Tibial nerve (tissue), 4 donors: ENCODE measurements at regions not wholly inside any gene's neighbourhood (a gene's known extent, or its start where the extent isn't known, plus 50 kb on each side); places are given as distances from the start of the nearest gene placed in this dataset.

Source experiments
- EP300 ChIP-seq, 2 donors: sonication (generic); formaldehyde crosslinking; IDR thresholded peaks; one replicate each; pipeline ENCODE4 v1.6.1; 2017; ENCODE audit warnings: antibody characterized with exemption in 2 of 2, mild to moderate bottlenecking in 1 of 2
- POLR2A ChIP-seq, 2 donors: fragments of 450-650 bp; IDR thresholded peaks; one replicate each; pipeline ENCODE4 v1.6.1; 2017; ENCODE audit warnings: antibody characterized with exemption in 2 of 2, mild to moderate bottlenecking in 2 of 2, moderate library complexity in 2 of 2
- TF ChIP-seq, protein P1 (sequence below), 5 experiments: fragments of 200-600 bp in 3 of 5; fragments of 450-650 bp in 2 of 5; sonication (generic) in 3 of 5; IDR thresholded peaks; one replicate each; pipeline ENCODE4 v1.5.1; 2016 to 2019; ENCODE audit warnings: antibody characterized with exemption in 5 of 5, mild to moderate bottlenecking in 3 of 5, moderate library complexity in 2 of 5

DNA sequence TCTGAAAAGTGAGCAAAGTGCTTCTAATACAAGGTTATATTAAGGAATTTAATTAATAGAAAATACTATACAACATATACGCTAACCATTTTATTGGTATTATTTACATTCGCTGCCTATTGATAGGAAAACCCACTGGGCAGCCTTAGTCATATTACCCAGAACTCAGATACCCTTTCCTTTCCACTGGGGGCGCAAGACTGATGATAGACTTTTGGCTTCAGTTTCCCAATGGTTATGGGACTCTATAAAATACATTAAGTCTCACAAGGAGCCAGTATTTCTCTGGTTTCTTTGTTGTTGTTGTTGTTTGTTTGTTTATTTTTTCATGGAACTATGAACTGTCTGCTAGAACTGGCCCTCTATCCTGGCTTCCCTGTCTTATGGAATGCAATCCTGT is 471.1 kb upstream of the KIRREL3 start:
- TF ChIP-seq, protein P1, sequence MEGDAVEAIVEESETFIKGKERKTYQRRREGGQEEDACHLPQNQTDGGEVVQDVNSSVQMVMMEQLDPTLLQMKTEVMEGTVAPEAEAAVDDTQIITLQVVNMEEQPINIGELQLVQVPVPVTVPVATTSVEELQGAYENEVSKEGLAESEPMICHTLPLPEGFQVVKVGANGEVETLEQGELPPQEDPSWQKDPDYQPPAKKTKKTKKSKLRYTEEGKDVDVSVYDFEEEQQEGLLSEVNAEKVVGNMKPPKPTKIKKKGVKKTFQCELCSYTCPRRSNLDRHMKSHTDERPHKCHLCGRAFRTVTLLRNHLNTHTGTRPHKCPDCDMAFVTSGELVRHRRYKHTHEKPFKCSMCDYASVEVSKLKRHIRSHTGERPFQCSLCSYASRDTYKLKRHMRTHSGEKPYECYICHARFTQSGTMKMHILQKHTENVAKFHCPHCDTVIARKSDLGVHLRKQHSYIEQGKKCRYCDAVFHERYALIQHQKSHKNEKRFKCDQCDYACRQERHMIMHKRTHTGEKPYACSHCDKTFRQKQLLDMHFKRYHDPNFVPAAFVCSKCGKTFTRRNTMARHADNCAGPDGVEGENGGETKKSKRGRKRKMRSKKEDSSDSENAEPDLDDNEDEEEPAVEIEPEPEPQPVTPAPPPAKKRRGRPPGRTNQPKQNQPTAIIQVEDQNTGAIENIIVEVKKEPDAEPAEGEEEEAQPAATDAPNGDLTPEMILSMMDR (IDR thresholded peaks at IDR 0.05): no peak
- no peak for TF ChIP-seq POLR2A (IDR thresholded peaks at IDR 0.05)
- no peak for TF ChIP-seq EP300 (IDR thresholded peaks at IDR 0.05)
